ENCODE measurements at regions not wholly inside any gene's neighbourhood (a gene's known extent, or its start where the extent isn't known, plus 50 kb on each side); places are given as distances from the start of the nearest gene placed in this dataset.
"Not testable (repeated sequence)": the region's sequence is repeated elsewhere in the genome, so short reads cannot be mapped to it uniquely, and the experiment has no call there.

DNA sequence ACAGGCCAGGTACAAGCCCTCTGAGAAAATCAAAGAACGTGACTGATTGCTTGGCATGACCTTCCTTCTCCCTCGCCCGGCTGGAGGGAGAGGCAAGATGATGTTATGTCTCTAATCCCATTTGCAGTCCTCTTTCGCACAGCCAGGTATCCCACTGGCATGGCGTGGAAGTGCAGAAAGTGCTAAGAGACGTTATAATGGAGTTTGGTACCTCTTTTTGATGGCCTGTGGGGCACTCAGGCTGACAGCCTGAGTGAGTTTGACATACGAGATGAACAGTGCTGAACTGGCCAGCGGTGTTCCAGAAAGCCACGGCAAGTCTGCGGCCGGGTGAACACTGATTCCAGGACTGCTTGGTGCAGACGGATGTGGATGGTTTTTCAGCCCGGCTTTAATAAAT, 241.6 kb downstream of the RAB11FIP2 start:
- H2AFZ ChIP-seq (ENCODE audit: insufficient read depth, low read depth, low read length, poor library complexity, severe bottlenecking) = no peak overlapping the region
- Mint-ChIP-seq H3K9me3 (peaks cover 0 to 11% (median 3%) of the 10 kb centered on the region in 7 donors), H3K4me1 (no peaks in the 10 kb centered on the region), H3K27me3 (ENCODE audit: low read depth in 3 of 3) (peaks cover 0 to 2% (median 1%) of the 10 kb centered on the region in 3 donors), H3K4me3 (no peak overlapping the region), H3K27ac (no peak overlapping the region), H3K36me3 (no peaks in the 10 kb centered on the region)
- no peaks in the 10 kb centered on the region for H3K27me3 ChIP-seq (ENCODE audit: control insufficient read depth in 2 of 2, insufficient read depth in 2 of 2, low read length in 2 of 2)
- no peaks in the 10 kb centered on the region for H3K36me3 ChIP-seq (replicated peaks in 1 of 2; ENCODE audit: control insufficient read depth in 1 of 2, insufficient read depth in 2 of 2, low read length in 2 of 2)
- 90% methylated on average over 9 of the region's 13 CpGs for WGBS (ENCODE audit: insufficient coverage)
- no peak overlapping the region for H3K4me3 ChIP-seq (replicated peaks in 1 of 3; ENCODE audit: low read depth in 2 of 3, low read length in 3 of 3)
- H3K4me1 ChIP-seq (ENCODE audit: control insufficient read depth in 1 of 2, insufficient read depth in 2 of 2, low read length in 2 of 2) = no peaks in the 10 kb centered on the region
- H3K27ac ChIP-seq (ENCODE audit: low read depth in 1 of 2, low read length in 2 of 2) = no peak overlapping the region
- H3K9ac ChIP-seq (ENCODE audit: insufficient read depth, low read length, poor library complexity, severe bottlenecking) = no peak overlapping the region
- no peaks in the 10 kb centered on the region for H3K9me3 ChIP-seq (replicated peaks in 1 of 2; ENCODE audit: control insufficient read depth in 1 of 2, insufficient read depth in 1 of 2, low read length in 2 of 2)
- DNase-seq = no peak
- H4K20me1 ChIP-seq (ENCODE audit: insufficient read depth, low read length) = no peaks in the 10 kb centered on the region
- intact Hi-C loops (cut with micrococcal nuclease) = no loop called here
- TF ChIP-seq CTCF (IDR thresholded peaks at IDR 0.05) = no peak
- no peak overlapping the region for H3K4me2 ChIP-seq (replicated peaks; ENCODE audit: extremely low read depth, low read length, poor library complexity, severe bottlenecking)
- H3K79me2 ChIP-seq (ENCODE audit: insufficient read depth, low read length) = no peaks in the 10 kb centered on the region

DNA sequence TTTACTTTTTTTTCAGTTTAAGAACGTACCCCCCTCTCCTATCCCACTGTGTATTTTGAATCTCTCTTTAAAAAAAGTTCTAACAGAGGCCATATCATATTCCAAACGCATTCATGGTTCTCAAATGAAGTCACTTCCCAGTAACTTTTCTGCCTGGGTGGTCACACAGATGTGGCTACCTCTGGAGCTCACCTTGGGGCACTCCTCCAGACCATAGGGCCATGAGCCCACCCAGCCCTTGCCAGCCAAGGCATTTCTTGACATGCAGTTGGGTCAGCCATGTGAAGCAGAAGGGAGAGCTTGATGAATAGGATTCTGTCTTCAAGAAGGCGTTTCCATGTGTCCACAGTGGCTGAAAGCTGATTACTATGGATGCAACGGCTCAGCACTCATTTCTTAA, 239.3 kb downstream of the RAB11FIP2 start:
- no peak overlapping the region for H3K9ac ChIP-seq (ENCODE audit: insufficient read depth, low read length, poor library complexity, severe bottlenecking)
- no peaks in the 10 kb centered on the region for H3K36me3 ChIP-seq (replicated peaks in 1 of 2; ENCODE audit: control insufficient read depth in 1 of 2, insufficient read depth in 2 of 2, low read length in 2 of 2)
- H2AFZ ChIP-seq (ENCODE audit: insufficient read depth, low read depth, low read length, poor library complexity, severe bottlenecking) = no peak overlapping the region
- Mint-ChIP-seq H3K9me3 (peaks cover 2 to 15% (median 4%) of the 10 kb centered on the region in 7 donors), H3K4me3 (no peak overlapping the region), H3K36me3 (no peaks in the 10 kb centered on the region), H3K27me3 (ENCODE audit: low read depth in 3 of 3) (peaks cover 0 to 2% (median 0%) of the 10 kb centered on the region in 3 donors), H3K27ac (no peak overlapping the region), H3K4me1 (no peaks in the 10 kb centered on the region)
- WGBS (ENCODE audit: insufficient coverage) = 67% methylated on average over 2 of the region's 4 CpGs
- H3K4me3 ChIP-seq (replicated peaks in 1 of 3; ENCODE audit: low read depth in 2 of 3, low read length in 3 of 3) = no peak overlapping the region
- no peaks in the 10 kb centered on the region for H3K79me2 ChIP-seq (ENCODE audit: insufficient read depth, low read length)
- H3K4me1 ChIP-seq (ENCODE audit: control insufficient read depth in 1 of 2, insufficient read depth in 2 of 2, low read length in 2 of 2) = no peaks in the 10 kb centered on the region
- DNase-seq = no peak
- H3K9me3 ChIP-seq (replicated peaks in 1 of 2; ENCODE audit: control insufficient read depth in 1 of 2, insufficient read depth in 1 of 2, low read length in 2 of 2) = peaks cover 0 to 2% of the 10 kb centered on the region in 2 donors
- H3K4me2 ChIP-seq (replicated peaks; ENCODE audit: extremely low read depth, low read length, poor library complexity, severe bottlenecking) = no peak overlapping the region
- no peak overlapping the region for H3K27ac ChIP-seq (ENCODE audit: low read depth in 1 of 2, low read length in 2 of 2)
- TF ChIP-seq CTCF (IDR thresholded peaks at IDR 0.05) = no peak
- intact Hi-C loops (cut with micrococcal nuclease) = no loop called here
- no peaks in the 10 kb centered on the region for H3K27me3 ChIP-seq (ENCODE audit: control insufficient read depth in 2 of 2, insufficient read depth in 2 of 2, low read length in 2 of 2)
- no peaks in the 10 kb centered on the region for H4K20me1 ChIP-seq (ENCODE audit: insufficient read depth, low read length)

DNA sequence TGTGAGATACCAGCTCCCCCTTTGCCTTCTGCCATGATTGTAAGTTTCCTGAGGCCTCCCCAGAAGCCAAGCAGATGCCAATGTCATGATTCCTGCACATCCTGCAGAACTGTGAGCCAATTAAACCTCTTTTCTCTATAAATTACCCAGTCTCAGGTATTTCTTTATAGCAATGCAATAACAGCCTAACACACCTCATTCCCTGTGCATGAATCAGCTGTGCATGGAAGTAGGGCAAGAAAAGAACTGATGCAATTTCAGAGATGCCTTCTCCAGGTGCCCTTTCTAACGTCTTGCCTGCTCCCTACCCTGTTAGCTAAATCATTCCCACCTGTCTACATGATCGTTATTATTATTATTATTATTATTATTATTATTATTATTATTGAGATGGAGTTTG, 230.9 kb downstream of the RAB11FIP2 start:
- H3K27ac Mint-ChIP-seq; H4K20me1 ChIP-seq (ENCODE audit: insufficient read depth, low read length); H3K27ac ChIP-seq (ENCODE audit: low read depth in 1 of 2, low read length in 2 of 2); H3K36me3 Mint-ChIP-seq; H3K9me3 Mint-ChIP-seq; H2AFZ ChIP-seq (ENCODE audit: insufficient read depth, low read depth, low read length, poor library complexity, severe bottlenecking); H3K4me1 ChIP-seq (ENCODE audit: control insufficient read depth in 1 of 2, insufficient read depth in 2 of 2, low read length in 2 of 2); intact Hi-C loops (cut with micrococcal nuclease); H3K9me3 ChIP-seq (replicated peaks in 1 of 2; ENCODE audit: control insufficient read depth in 1 of 2, insufficient read depth in 1 of 2, low read length in 2 of 2); H3K27me3 ChIP-seq (ENCODE audit: control insufficient read depth in 2 of 2, insufficient read depth in 2 of 2, low read length in 2 of 2); H3K4me1 Mint-ChIP-seq; H3K9ac ChIP-seq (ENCODE audit: insufficient read depth, low read length, poor library complexity, severe bottlenecking); DNase-seq; H3K36me3 ChIP-seq (replicated peaks in 1 of 2; ENCODE audit: control insufficient read depth in 1 of 2, insufficient read depth in 2 of 2, low read length in 2 of 2); H3K4me3 ChIP-seq (replicated peaks in 1 of 3; ENCODE audit: low read depth in 2 of 3, low read length in 3 of 3); H3K4me3 Mint-ChIP-seq; H3K4me2 ChIP-seq (replicated peaks; ENCODE audit: extremely low read depth, low read length, poor library complexity, severe bottlenecking); H3K79me2 ChIP-seq (ENCODE audit: insufficient read depth, low read length); H3K27me3 Mint-ChIP-seq (ENCODE audit: low read depth in 3 of 3): not testable (repeated sequence)
- no CpG with 5 or more reads among the region's 2 CpGs for WGBS (ENCODE audit: insufficient coverage)

Data from CD14-positive monocyte (primary cell).